IMR-90 (cell line): ENCODE measurements at regions not wholly inside any gene's neighbourhood (a gene's known extent, or its start where the extent isn't known, plus 50 kb on each side); places are given as distances from the start of the nearest gene placed in this dataset.

Experiments
- ATAC-seq: fragments of 200-7000 bp; cut with Tn5 transposase; 2 replicates; pipeline ENCODE4 v1.9.1; 2020; ENCODE audit warnings: low read depth, mild to moderate bottlenecking, moderate library complexity
- BruUV-seq: library from RNA; stranded (reverse); fragments of 400-500 nt; replicated peaks from 2 replicates; lab custom pipeline; 2021; lab: Mats Ljungman, UMichigan
- CTCF ChIA-PET: fragments of 300-600 bp; formaldehyde crosslinking; extraction: SDS; loops from one replicate; lab custom pipeline; 2021; ENCODE audit warnings: antibody characterized with exemption; lab: Yijun Ruan, JAX
- POLR2A ChIA-PET: fragments of 300-600 bp; sonication (Branson Sonifier 250); formaldehyde crosslinking; loops from one replicate; lab custom pipeline; 2022; ENCODE audit warnings: antibody characterized with exemption; ENCODE audit not compliant: unreplicated experiment; lab: Charles Lee
- DNase-seq: peaks from one replicate; pipeline ENCODE4 v3.0.0; 2013
- H2AFZ ChIP-seq: replicated peaks from 2 replicates; pipeline ENCODE3; 2013; ENCODE audit warnings: low read length, mild to moderate bottlenecking; ENCODE audit not compliant: poor library complexity
- H2AK5ac ChIP-seq: 2 replicates; pipeline ENCODE4 v1.6.1; 2013; ENCODE audit warnings: low read depth, low read length, inconsistent platforms
- H2AK9ac ChIP-seq: replicated peaks from 2 replicates; pipeline ENCODE3; 2013; ENCODE audit warnings: mild to moderate bottlenecking, low read depth, low read length, moderate library complexity; ENCODE audit not compliant: poor library complexity
- H2BK120ac ChIP-seq: 2 replicates; pipeline ENCODE4 v1.6.1; 2013; ENCODE audit warnings: low read depth, low read length, inconsistent platforms
- H2BK15ac ChIP-seq: 3 replicates; pipeline ENCODE4 v1.6.1; 2013; ENCODE audit warnings: low read depth, low read length, inconsistent platforms
- H2BK20ac ChIP-seq: 2 replicates; pipeline ENCODE4 v1.6.1; 2013; ENCODE audit warnings: low read depth, mild to moderate bottlenecking, inconsistent platforms, low read length, moderate library complexity
- H2BK5ac ChIP-seq: 2 replicates; pipeline ENCODE4 v1.6.1; 2013; ENCODE audit warnings: mild to moderate bottlenecking, low read depth, low read length, inconsistent platforms; ENCODE audit not compliant: poor library complexity, severe bottlenecking
- H3K14ac ChIP-seq: replicated peaks from 2 replicates; pipeline ENCODE4 v1.6.1; 2013; ENCODE audit warnings: low read depth, low read length, inconsistent platforms
- H3K18ac ChIP-seq: 2 replicates; pipeline ENCODE4 v1.6.1; 2013; ENCODE audit warnings: low read depth, low read length, control low read depth
- H3K23ac ChIP-seq: 2 replicates; pipeline ENCODE4 v1.6.1; 2013; ENCODE audit warnings: low read depth, low read length, inconsistent platforms
- H3K27ac ChIP-seq: 2 replicates; pipeline ENCODE4 v1.5.1; 2013; ENCODE audit warnings: mild to moderate bottlenecking, control low read depth, low read length; ENCODE audit not compliant: insufficient read depth
- H3K27me3 ChIP-seq: 2 replicates; pipeline ENCODE4 v1.6.1; 2013; ENCODE audit warnings: low read length; ENCODE audit not compliant: control insufficient read depth, insufficient read depth
- H3K36me3 ChIP-seq: 2 replicates; pipeline ENCODE4 v1.6.1; 2013; ENCODE audit warnings: low read length, mixed read lengths; ENCODE audit not compliant: control insufficient read depth, insufficient read depth
- H3K4ac ChIP-seq: 2 replicates; pipeline ENCODE4 v1.6.1; 2013; ENCODE audit warnings: low read depth, low read length, inconsistent platforms
- H3K4me1 ChIP-seq: 2 replicates; pipeline ENCODE4 v1.6.1; 2013; ENCODE audit warnings: low read length, mixed read lengths; ENCODE audit not compliant: control insufficient read depth, insufficient read depth
- H3K4me2 ChIP-seq: 2 replicates; pipeline ENCODE4 v1.6.1; 2013; ENCODE audit warnings: low read depth, mild to moderate bottlenecking, control low read depth, low read length, moderate library complexity
- H3K4me3 ChIP-seq: 2 replicates; pipeline ENCODE4 v1.5.1; 2013; ENCODE audit warnings: low read depth, mild to moderate bottlenecking, control low read depth, low read length, moderate library complexity; ENCODE audit not compliant: insufficient read depth
- H3K56ac ChIP-seq: 2 replicates; pipeline ENCODE4 v1.6.1; 2013; ENCODE audit warnings: low read length, inconsistent platforms; ENCODE audit not compliant: insufficient read depth; ENCODE audit errors: extremely low read depth
- H3K79me1 ChIP-seq, 2 experiments: 2 replicates each; pipeline ENCODE4 v1.6.1; 2013; ENCODE audit warnings: low read length in 2 of 2, inconsistent platforms in 1 of 2, low read depth in 1 of 2
- H3K9ac ChIP-seq: 2 replicates; pipeline ENCODE4 v1.6.1; 2013; ENCODE audit warnings: low read depth, low read length, control low read depth
- H3K9me1 ChIP-seq: 2 replicates; pipeline ENCODE4 v1.6.1; 2013; ENCODE audit warnings: low read length, inconsistent platforms; ENCODE audit not compliant: insufficient read depth
- H3K9me3 ChIP-seq: 2 replicates; pipeline ENCODE4 v1.6.1; 2013; ENCODE audit warnings: low read length; ENCODE audit not compliant: control insufficient read depth, insufficient read depth
- H4K20me1 ChIP-seq: 2 replicates; pipeline ENCODE4 v1.6.1; 2013; ENCODE audit warnings: low read length, inconsistent platforms; ENCODE audit not compliant: insufficient read depth
- H4K5ac ChIP-seq: 2 replicates; pipeline ENCODE4 v1.6.1; 2013; ENCODE audit warnings: mild to moderate bottlenecking, low read depth, low read length, control low read depth
- H4K8ac ChIP-seq, 2 experiments: 2 replicates each; pipeline ENCODE4 v1.6.1; 2013; ENCODE audit warnings: low read depth in 2 of 2, low read length in 2 of 2, control low read depth in 1 of 2, inconsistent platforms in 1 of 2
- H4K91ac ChIP-seq: 2 replicates; pipeline ENCODE4 v1.6.1; 2013; ENCODE audit warnings: low read depth, low read length, inconsistent platforms; ENCODE audit not compliant: insufficient read depth
- BHLHE40 ChIP-seq: fragments of 150-350 bp; IDR thresholded peaks from 2 replicates; pipeline ENCODE4 v1.6.1; 2016; ENCODE audit warnings: mild to moderate bottlenecking, low read depth, low read length
- CEBPB ChIP-seq: IDR thresholded peaks from 2 replicates; pipeline ENCODE4 v1.6.1; 2012; ENCODE audit warnings: low read depth, low read length, improper control_type of control experiment
- CHD1 ChIP-seq: IDR thresholded peaks from 2 replicates; pipeline ENCODE4 v1.6.1; 2012; ENCODE audit warnings: low read depth, low read length, improper control_type of control experiment
- CTCF ChIP-seq: conservative IDR thresholded peaks from 2 replicates; pipeline ENCODE4 v1.5.1; 2012; ENCODE audit warnings: mild to moderate bottlenecking, low read depth, low read length, improper control_type of control experiment
- ELK1 ChIP-seq: fragments of 150-350 bp; IDR thresholded peaks from 2 replicates; pipeline ENCODE4 v1.6.1; 2016; ENCODE audit warnings: low read depth, mild to moderate bottlenecking, low read length, moderate library complexity, borderline replicate concordance
- FOS ChIP-seq: fragments of 150-350 bp; IDR thresholded peaks from 2 replicates; pipeline ENCODE4 v1.6.1; 2016; ENCODE audit warnings: low read depth, low read length
- MAFK ChIP-seq: IDR thresholded peaks from 2 replicates; pipeline ENCODE4 v1.6.1; 2012; ENCODE audit warnings: low read depth, low read length, improper control_type of control experiment
- MAZ ChIP-seq: IDR thresholded peaks from 2 replicates; pipeline ENCODE4 v1.6.1; 2012; ENCODE audit warnings: low read depth, mild to moderate bottlenecking, low read length, improper control_type of control experiment, moderate library complexity, borderline replicate concordance
- MXI1 ChIP-seq: IDR thresholded peaks from 2 replicates; pipeline ENCODE4 v1.6.1; 2012; ENCODE audit warnings: low read depth, mild to moderate bottlenecking, low read length, moderate library complexity, borderline replicate concordance
- NFE2L2 ChIP-seq: fragments of 150-350 bp; IDR thresholded peaks from 2 replicates; pipeline ENCODE4 v1.6.1; 2016; ENCODE audit warnings: low read depth, mild to moderate bottlenecking, low read length
- POLR2A ChIP-seq: IDR thresholded peaks from 2 replicates; pipeline ENCODE4 v1.6.1; 2012; ENCODE audit warnings: mild to moderate bottlenecking, low read depth, low read length
- RAD21 ChIP-seq: IDR thresholded peaks from 2 replicates; pipeline ENCODE4 v1.6.1; 2012; ENCODE audit warnings: low read length, improper control_type of control experiment
- RCOR1 ChIP-seq: IDR thresholded peaks from 2 replicates; pipeline ENCODE4 v1.6.1; 2012; ENCODE audit warnings: mild to moderate bottlenecking, low read length, improper control_type of control experiment; ENCODE audit not compliant: insufficient replicate concordance
- RFX5 ChIP-seq: IDR thresholded peaks from 2 replicates; pipeline ENCODE4 v1.8.0; 2012; ENCODE audit warnings: low read depth, mild to moderate bottlenecking, low read length, moderate library complexity
- SMC3 ChIP-seq: fragments of 150-350 bp; IDR thresholded peaks from 2 replicates; pipeline ENCODE4 v1.6.1; 2016; ENCODE audit warnings: low read depth, mild to moderate bottlenecking, antibody characterized with exemption, low read length, moderate library complexity
- USF2 ChIP-seq: fragments of 150-350 bp; IDR thresholded peaks from 2 replicates; pipeline ENCODE4 v1.6.1; 2017; ENCODE audit warnings: mild to moderate bottlenecking, antibody characterized with exemption, low read length, low read depth
- WGBS, 2 experiments: methylation state at CpG; one replicate each; pipeline versions ENCODE4 v1.1.5 to v1.1.7; 2013; ENCODE audit warnings: missing lambda C conversion rate in 2 of 2; ENCODE audit not compliant: insufficient read length in 1 of 2; ENCODE audit errors: extremely low coverage in 2 of 2; 5-methylcytosine and 5-hydroxymethylcytosine counted together
- dilution Hi-C: fragments of 300-500 bp; cut with HindIII; formaldehyde crosslinking; loops from one replicate; pipeline ENCODE4 v1.14.3; 2018; ENCODE audit warnings: low sequenced_read_pairs; ENCODE audit not compliant: unreplicated experiment
- in situ Hi-C: fragments of 300-500 bp; cut with MboI; formaldehyde crosslinking; loops from 3 replicates; pipeline ENCODE4 v1.14.3; 2019; ENCODE audit warnings: low sequenced_read_pairs, inconsistent platforms, mixed read lengths
- intact Hi-C: fragments of 100-400 bp; cut with micrococcal nuclease; formaldehyde crosslinking; loops from 2 replicates; pipeline ENCODE4 v1.10.0; 2022

GRCh38 chr13:99808786-99809185 lies 162.8 kb downstream of the ZIC5 start:
- no TSS peak for BruUV-seq
- no peaks in the 10 kb centered on the region for H3K36me3 ChIP-seq
- no peak overlapping the region for H2AK5ac ChIP-seq
- H3K9me1 ChIP-seq: no peaks in the 10 kb centered on the region; the same call in 1 of the 2 replicates
- no peak overlapping the region for H3K56ac ChIP-seq
- no peak overlapping the region for H3K4me2 ChIP-seq
- H2AK9ac ChIP-seq: no peak overlapping the region
- no peaks in the 10 kb centered on the region for H3K4me1 ChIP-seq
- H3K27me3 ChIP-seq: no peaks in the 10 kb centered on the region; the same call in 1 of the 2 replicates
- no peak overlapping the region for H2BK120ac ChIP-seq
- no peak overlapping the region for H3K18ac ChIP-seq
- no peak overlapping the region for H3K27ac ChIP-seq
- H3K9me3 ChIP-seq: no peaks in the 10 kb centered on the region
- H3K14ac ChIP-seq: no peak overlapping the region
- no peak for DNase-seq
- no peaks in the 10 kb centered on the region for H3K79me1 ChIP-seq
- POLR2A ChIA-PET: no interaction called here
- no peak overlapping the region for H4K8ac ChIP-seq
- H3K4me3 ChIP-seq: no peak overlapping the region
- ATAC-seq: no peak
- H4K91ac ChIP-seq: no peak overlapping the region
- H4K20me1 ChIP-seq: no peaks in the 10 kb centered on the region
- H2BK15ac ChIP-seq: no peak overlapping the region
- TF ChIP-seq CHD1: no peak
- TF ChIP-seq USF2: no peak
- TF ChIP-seq SMC3: no peak
- no peak for TF ChIP-seq ELK1
- TF ChIP-seq MXI1: no peak
- TF ChIP-seq RFX5: no peak
- TF ChIP-seq CTCF: no peak
- no peak for TF ChIP-seq FOS
- no peak for TF ChIP-seq MAZ
- TF ChIP-seq NFE2L2: no peak
- TF ChIP-seq BHLHE40: no peak
- no peak for TF ChIP-seq CEBPB
- TF ChIP-seq POLR2A: no peak
- no peak for TF ChIP-seq MAFK
- no peak for TF ChIP-seq RAD21
- TF ChIP-seq RCOR1: no peak
- H3K9ac ChIP-seq: no peak overlapping the region
- no peak overlapping the region for H2BK5ac ChIP-seq
- H3K23ac ChIP-seq: no peak overlapping the region
- H4K5ac ChIP-seq: no peak overlapping the region
- CTCF ChIA-PET: no interaction called here
- intact Hi-C loops (loop anchor here (10.0 kb wide), 1 partner anchor 364 kb away; no protein-coding TSS in a partner anchor), in situ Hi-C loops (no loop called here), dilution Hi-C loops (no loop called here)
- no peak overlapping the region for H2AFZ ChIP-seq
- no CpG with 5 or more reads among the region's 1 CpG for WGBS, 2 experiments
- H2BK20ac ChIP-seq: no peak overlapping the region
- no peak overlapping the region for H3K4ac ChIP-seq
